Ishikawa (cell line): ENCODE measurements at regions not wholly inside any gene's neighbourhood (a gene's known extent, or its start where the extent isn't known, plus 50 kb on each side); places are given as distances from the start of the nearest gene placed in this dataset.

Source experiments
- CEBPB ChIP-seq: IDR thresholded peaks from 2 replicates; pipeline ENCODE4 v1.6.1; 2012
- CREB1 ChIP-seq: IDR thresholded peaks from 2 replicates; pipeline ENCODE4 v1.6.1; 2012; ENCODE audit warnings: low read depth
- FOXM1 ChIP-seq: IDR thresholded peaks from 2 replicates; pipeline ENCODE4 v1.6.1; 2012; ENCODE audit warnings: low read depth, borderline replicate concordance
- MAX ChIP-seq: IDR thresholded peaks from 2 replicates; pipeline ENCODE4 v1.6.1; 2012
- REST ChIP-seq: IDR thresholded peaks from 2 replicates; pipeline ENCODE4 v1.6.1; 2012; ENCODE audit warnings: low read depth, mild to moderate bottlenecking
- TAF1 ChIP-seq: IDR thresholded peaks from 2 replicates; pipeline ENCODE4 v1.6.1; 2012; ENCODE audit warnings: low read depth, mild to moderate bottlenecking
- TEAD4 ChIP-seq: IDR thresholded peaks from 2 replicates; pipeline ENCODE4 v1.6.1; 2012

DNA sequence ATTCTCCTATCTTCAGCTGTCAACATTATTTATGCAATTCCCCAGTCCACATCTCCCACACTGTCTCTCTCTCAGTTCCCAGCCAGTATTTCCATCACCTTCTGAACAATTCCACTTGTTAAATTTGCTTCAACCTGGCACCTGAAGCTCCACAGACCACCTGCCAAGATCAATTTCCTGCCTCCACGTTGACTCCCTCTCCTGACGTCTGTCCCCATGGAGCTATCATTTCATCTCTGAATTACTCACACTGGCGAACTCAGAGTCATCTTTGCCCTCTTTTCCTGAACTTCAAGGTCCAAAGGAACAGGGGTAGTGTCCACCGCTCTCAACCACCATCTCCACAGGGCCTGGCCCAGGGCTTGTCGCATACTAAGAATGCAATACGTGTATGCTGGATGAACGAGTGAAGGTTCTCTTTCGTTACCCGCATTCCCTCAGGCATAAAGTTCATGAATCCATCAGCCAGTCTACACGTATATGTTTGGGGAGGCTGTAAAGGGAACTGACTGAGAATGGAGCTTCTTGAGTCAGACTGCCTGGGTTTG, 183.3 kb downstream of the JCAD start:
- TF ChIP-seq CEBPB (no peak), CREB1 (no peak), MAX (no peak), TEAD4 (no peak), FOXM1 (no peak), REST (no peak), TAF1 (no peak)
